GM12878 (cell line): ENCODE measurements at regions not wholly inside any gene's neighbourhood (a gene's known extent, or its start where the extent isn't known, plus 50 kb on each side); places are given as distances from the start of the nearest gene placed in this dataset.

Source experiments
- ATAC-seq: fragments of 200-7000 bp; cut with Tn5 transposase; 3 replicates; pipeline ENCODE4 v1.9.1; 2020; ENCODE audit warnings: mild to moderate bottlenecking, moderate library complexity
- BruUV-seq: library from RNA; stranded (reverse); fragments of 400-500 nt; replicated peaks from 2 replicates; lab custom pipeline; 2021; lab: Mats Ljungman, UMichigan
- CTCF ChIA-PET: fragments of 300-600 bp; sonication (Branson Sonifier 250); formaldehyde crosslinking; extraction: SDS; loops from one replicate; lab custom pipeline; 2021; ENCODE audit warnings: inconsistent platforms; lab: Yijun Ruan, JAX
- POLR2A ChIA-PET: fragments of 350-600 bp; formaldehyde crosslinking; extraction: SDS; loops from one replicate; lab custom pipeline; 2021; ENCODE audit warnings: inconsistent platforms; lab: Charles Lee
- RAD21 ChIA-PET: fragments of 300-600 bp; sonication (Branson Sonifier 250); formaldehyde crosslinking; loops from one replicate; lab custom pipeline; 2023; ENCODE audit warnings: antibody characterized with exemption; ENCODE audit not compliant: unreplicated experiment; lab: Charles Lee
- SMC1A ChIA-PET: fragments of 300-600 bp; sonication (Branson Sonifier 250); formaldehyde crosslinking; loops from one replicate; lab custom pipeline; 2023; ENCODE audit not compliant: unreplicated experiment, uncharacterized antibody; lab: Charles Lee
- DNase-seq: peaks from one replicate; pipeline ENCODE4 v3.0.0-alpha.2; 2011; ENCODE audit warnings: low read depth, low spot score
- FAIRE-seq: peaks from 3 replicates; lab custom pipeline; 2011; peaks lifted over from hg19 to GRCh38; lab: Jason Lieb, UNC
- H2AFZ ChIP-seq: 2 replicates; pipeline ENCODE4 v1.6.0; 2011; ENCODE audit warnings: low read depth, low read length, control low read depth; ENCODE audit not compliant: control insufficient read depth
- H3K27ac ChIP-seq: 2 replicates; pipeline ENCODE4 v1.5.1; 2011; ENCODE audit warnings: control low read depth; ENCODE audit not compliant: control insufficient read depth, insufficient read depth
- H3K27me3 ChIP-seq, 2 experiments: replicated peaks in 1 of 2; 2 replicates each; pipeline versions ENCODE4 v1.6.0 to v1.6.1; 2011; ENCODE audit warnings: low read length in 1 of 2; ENCODE audit not compliant: control insufficient read depth in 2 of 2, insufficient read depth in 2 of 2
- H3K36me3 ChIP-seq, 2 experiments: 2 replicates each; pipeline ENCODE4 v1.5.1; 2011; ENCODE audit warnings: low read length in 1 of 2; ENCODE audit not compliant: control insufficient read depth in 2 of 2, insufficient read depth in 2 of 2
- H3K4me1 ChIP-seq: 2 replicates; pipeline ENCODE4 v1.6.1; 2011; ENCODE audit warnings: mild to moderate bottlenecking, low read length, moderate library complexity, mixed read lengths; ENCODE audit not compliant: control insufficient read depth, insufficient read depth
- H3K4me2 ChIP-seq: 2 replicates; pipeline ENCODE4 v1.6.0; 2011; ENCODE audit warnings: control low read depth; ENCODE audit not compliant: control insufficient read depth, insufficient read depth
- H3K4me3 ChIP-seq: fragments of 200-600 bp; sonication (generic); 2 replicates; pipeline ENCODE4 v1.5.1; 2016
- H3K79me2 ChIP-seq: 2 replicates; pipeline ENCODE4 v1.6.0; 2011; ENCODE audit warnings: low read length; ENCODE audit not compliant: control insufficient read depth, insufficient read depth
- H3K9ac ChIP-seq: 2 replicates; pipeline ENCODE4 v1.8.0; 2011; ENCODE audit warnings: low read length, control low read depth, mixed read lengths; ENCODE audit not compliant: control insufficient read depth, insufficient read depth
- H3K9me3 ChIP-seq: replicated peaks from 3 replicates; pipeline ENCODE4 v1.5.1; 2011; ENCODE audit warnings: mild to moderate bottlenecking, low read length; ENCODE audit not compliant: control insufficient read depth, insufficient read depth
- H4K20me1 ChIP-seq: 2 replicates; pipeline ENCODE4 v1.6.0; 2011; ENCODE audit not compliant: control insufficient read depth, insufficient read depth
- ASH2L ChIP-seq: fragments of 300-600, 200-600 bp; sonication (generic); IDR thresholded peaks from 2 replicates; pipeline ENCODE4 v1.6.1; 2017; ENCODE audit warnings: low read depth, mild to moderate bottlenecking, borderline replicate concordance
- ATF7 ChIP-seq: fragments of 450-650 bp; IDR thresholded peaks from 2 replicates; pipeline ENCODE4 v1.6.1; 2016; ENCODE audit warnings: low read depth, mild to moderate bottlenecking
- CHD1 ChIP-seq: IDR thresholded peaks from 2 replicates; pipeline ENCODE4 v1.6.1; 2012; ENCODE audit warnings: low read depth, low read length, improper control_type of control experiment
- HCFC1 ChIP-seq: fragments of 150-350 bp; IDR thresholded peaks from 2 replicates; pipeline ENCODE4 v1.6.1; 2014; ENCODE audit warnings: low read length
- IKZF2 ChIP-seq, 2 experiments: fragments of 450-650 bp; IDR thresholded peaks; 2 replicates each; pipeline ENCODE4 v1.6.1; 2017; ENCODE audit warnings: mild to moderate bottlenecking in 2 of 2, moderate library complexity in 2 of 2
- IRF3 ChIP-seq: fragments of 450-650 bp; IDR thresholded peaks from 2 replicates; pipeline ENCODE4 v1.6.1; 2014; ENCODE audit warnings: mild to moderate bottlenecking
- JUNB ChIP-seq: IDR thresholded peaks from 2 replicates; pipeline ENCODE4 v1.6.1; 2016; ENCODE audit warnings: antibody characterized with exemption, mild to moderate bottlenecking
- MLLT1 ChIP-seq: fragments of 450-650 bp; IDR thresholded peaks from 2 replicates; pipeline ENCODE4 v1.6.1; 2016; ENCODE audit warnings: mild to moderate bottlenecking
- PKNOX1 ChIP-seq: fragments of 450-650 bp; IDR thresholded peaks from 2 replicates; pipeline ENCODE4 v1.6.1; 2016; ENCODE audit warnings: mild to moderate bottlenecking
- RAD51 ChIP-seq: fragments of 450-650 bp; IDR thresholded peaks from 2 replicates; pipeline ENCODE4 v1.6.1; 2016; ENCODE audit warnings: moderate library complexity, mild to moderate bottlenecking, inconsistent platforms
- RELB ChIP-seq: fragments of 450-650 bp; IDR thresholded peaks from 2 replicates; pipeline ENCODE4 v1.6.1; 2017; ENCODE audit warnings: low read depth, mild to moderate bottlenecking, moderate library complexity
- SMARCA5 ChIP-seq: fragments of 450-650 bp; IDR thresholded peaks from 2 replicates; pipeline ENCODE4 v1.6.1; 2017; ENCODE audit warnings: mild to moderate bottlenecking
- ZBTB11 ChIP-seq: fragments of 450-650 bp; formaldehyde crosslinking; IDR thresholded peaks from 2 replicates; pipeline ENCODE4 v1.5.0; 2022; ENCODE audit warnings: mild to moderate bottlenecking, missing genetic modification characterization
- WGBS: methylation state at CpG from one replicate; pipeline ENCODE4 v1.1.6; 2016; ENCODE audit warnings: low lambda C conversion rate; ENCODE audit not compliant: insufficient replicate concordance, insufficient coverage; ENCODE audit errors: missing lambda C conversion rate; 5-methylcytosine and 5-hydroxymethylcytosine counted together
- in situ Hi-C: fragments of 300-500 bp; cut with MboI; formaldehyde crosslinking; loops from 9 replicates; pipeline ENCODE4 v1.14.3; 2018; ENCODE audit warnings: mixed read lengths
- intact Hi-C: fragments of 100-400 bp; cut with micrococcal nuclease; formaldehyde crosslinking; loops from one replicate; pipeline ENCODE4 v1.14.2; 2022; ENCODE audit not compliant: unreplicated experiment
- TF ChIP-seq, protein P1 (sequence below): fragments of 450-650 bp; IDR thresholded peaks from 2 replicates; pipeline ENCODE4 v1.6.1; 2017; ENCODE audit warnings: mild to moderate bottlenecking, low read depth, inconsistent platforms; ENCODE audit not compliant: poor library complexity, severe bottlenecking

DNA sequence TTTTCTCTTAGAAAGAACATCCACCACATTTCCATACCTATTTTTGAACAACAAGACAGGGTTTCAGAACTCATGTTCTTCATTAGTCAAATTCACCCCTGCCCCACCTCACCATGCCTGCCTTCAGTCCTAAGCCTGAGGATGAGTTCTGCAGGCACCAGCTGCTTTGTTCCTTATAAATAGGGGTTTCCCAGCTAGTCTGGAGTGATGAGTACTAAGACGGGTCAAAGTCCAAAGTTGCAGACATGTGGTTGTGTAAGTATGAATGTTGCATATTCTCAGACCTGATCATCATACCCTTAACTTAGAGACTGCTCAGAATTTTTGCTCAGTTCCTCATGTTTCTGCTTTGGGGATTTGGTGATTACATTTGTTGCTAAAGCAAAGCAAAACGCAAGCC is 257.7 kb upstream of the CDYL start:
- intact Hi-C loops: no loop called here
- no peaks in the 10 kb centered on the region for H3K79me2 ChIP-seq
- H3K9me3 ChIP-seq: no peaks in the 10 kb centered on the region
- no peaks in the 10 kb centered on the region for H3K36me3 ChIP-seq
- RAD21 ChIA-PET: no interaction called here
- CTCF ChIA-PET: interaction anchor here (0.7 to 1.6 kb wide), 2 partner anchors 10 to 83 kb away, joined by 3 read pairs; no protein-coding TSS in a partner anchor
- H3K9ac ChIP-seq: no peak overlapping the region
- H3K4me1 ChIP-seq: no peaks in the 10 kb centered on the region
- H3K4me2 ChIP-seq: no peak overlapping the region
- peak; percentile 80 for ATAC-seq
- H3K27ac ChIP-seq: no peak overlapping the region
- no peak overlapping the region for H3K4me3 ChIP-seq
- H3K27me3 ChIP-seq: no peaks in the 10 kb centered on the region
- 0% methylated on average over 2 of the region's 2 CpGs for WGBS
- in situ Hi-C loops: no loop called here
- no peak overlapping the region for H2AFZ ChIP-seq
- no TSS peak for BruUV-seq
- POLR2A ChIA-PET: no interaction called here
- FAIRE-seq: no peak
- H4K20me1 ChIP-seq: no peaks in the 10 kb centered on the region
- peak; percentile 9 for DNase-seq
- SMC1A ChIA-PET: interaction anchor here (1.4 to 1.6 kb wide), 2 partner anchors 12 to 236 kb away, joined by 3 read pairs; no protein-coding TSS in a partner anchor
- TF ChIP-seq ASH2L (no peak), ATF7 (peak; percentile 48), RAD51 (no peak), IRF3 (no peak), HCFC1 (no peak), MLLT1 (no peak), PKNOX1 (no peak), ZBTB11 (CRISPR knock-in tag) (no peak), CHD1 (no peak), IKZF2 (IDR thresholded peaks at IDR 0.05) (peak; percentile 67 to 71; a peak in 3 of 4 replicates), RELB (peak; percentile 56; the same call in 1 of the 2 replicates), SMARCA5 (no peak), JUNB (no peak)
- TF ChIP-seq, protein P1, sequence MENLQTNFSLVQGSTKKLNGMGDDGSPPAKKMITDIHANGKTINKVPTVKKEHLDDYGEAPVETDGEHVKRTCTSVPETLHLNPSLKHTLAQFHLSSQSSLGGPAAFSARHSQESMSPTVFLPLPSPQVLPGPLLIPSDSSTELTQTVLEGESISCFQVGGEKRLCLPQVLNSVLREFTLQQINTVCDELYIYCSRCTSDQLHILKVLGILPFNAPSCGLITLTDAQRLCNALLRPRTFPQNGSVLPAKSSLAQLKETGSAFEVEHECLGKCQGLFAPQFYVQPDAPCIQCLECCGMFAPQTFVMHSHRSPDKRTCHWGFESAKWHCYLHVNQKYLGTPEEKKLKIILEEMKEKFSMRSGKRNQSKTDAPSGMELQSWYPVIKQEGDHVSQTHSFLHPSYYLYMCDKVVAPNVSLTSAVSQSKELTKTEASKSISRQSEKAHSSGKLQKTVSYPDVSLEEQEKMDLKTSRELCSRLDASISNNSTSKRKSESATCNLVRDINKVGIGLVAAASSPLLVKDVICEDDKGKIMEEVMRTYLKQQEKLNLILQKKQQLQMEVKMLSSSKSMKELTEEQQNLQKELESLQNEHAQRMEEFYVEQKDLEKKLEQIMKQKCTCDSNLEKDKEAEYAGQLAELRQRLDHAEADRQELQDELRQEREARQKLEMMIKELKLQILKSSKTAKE: peak; percentile 53
